ENCODE measurements at regions not wholly inside any gene's neighbourhood (a gene's known extent, or its start where the extent isn't known, plus 50 kb on each side); places are given as distances from the start of the nearest gene placed in this dataset.

DNA sequence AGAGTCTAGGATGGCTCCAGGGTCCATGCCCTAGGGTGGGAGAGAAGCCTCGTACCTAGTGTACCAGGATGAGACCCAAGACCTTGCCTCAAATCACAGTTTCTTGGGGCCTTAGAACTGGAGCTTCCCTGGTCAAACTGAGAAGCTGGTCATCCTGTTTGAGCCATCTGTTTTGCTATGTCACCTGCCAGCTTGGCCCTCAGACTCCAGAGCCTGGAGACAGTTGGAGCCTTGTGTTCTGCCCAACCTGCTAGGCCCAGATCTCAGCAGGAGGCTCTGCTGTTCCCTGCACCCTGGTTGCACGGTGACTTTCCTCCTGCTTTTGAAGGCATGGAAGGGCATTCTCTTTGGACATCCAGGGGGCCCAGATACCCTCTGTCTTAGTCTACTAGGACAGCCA lies 206.3 kb upstream of the ATP6AP2 start:
- no peaks in the 10 kb centered on the region for H3K9me3 Mint-ChIP-seq
- no peaks in the 10 kb centered on the region for H3K4me1 ChIP-seq (ENCODE audit: control insufficient read depth, insufficient read depth, low read length)
- H3K9me3 ChIP-seq (ENCODE audit: control insufficient read depth, insufficient read depth, low read length): no peaks in the 10 kb centered on the region
- peaks cover 4 to 6% of the 10 kb centered on the region in 2 donors for H3K27me3 Mint-ChIP-seq (ENCODE audit: low read depth in 2 of 2)
- H3K4me1 Mint-ChIP-seq: no peaks in the 10 kb centered on the region
- intact Hi-C loops (cut with micrococcal nuclease): no loop called here
- no peak for TF ChIP-seq CTCF (IDR thresholded peaks at IDR 0.05)
- H3K4me3 ChIP-seq (ENCODE audit: low read length): no peak overlapping the region
- no peaks in the 10 kb centered on the region for H3K36me3 Mint-ChIP-seq
- 88% methylated on average over 2 of the region's 2 CpGs for WGBS (ENCODE audit: insufficient coverage)
- H3K36me3 ChIP-seq (ENCODE audit: control insufficient read depth, insufficient read depth, low read length): no peaks in the 10 kb centered on the region
- DNase-seq (no peak), ATAC-seq (no peak)
- H3K4me3 Mint-ChIP-seq: no peak overlapping the region
- no peak overlapping the region for H3K27ac Mint-ChIP-seq
- no peak overlapping the region for H3K27ac ChIP-seq (ENCODE audit: low read length)
- H3K27me3 ChIP-seq (ENCODE audit: control insufficient read depth, insufficient read depth, low read length): no peaks in the 10 kb centered on the region

DNA sequence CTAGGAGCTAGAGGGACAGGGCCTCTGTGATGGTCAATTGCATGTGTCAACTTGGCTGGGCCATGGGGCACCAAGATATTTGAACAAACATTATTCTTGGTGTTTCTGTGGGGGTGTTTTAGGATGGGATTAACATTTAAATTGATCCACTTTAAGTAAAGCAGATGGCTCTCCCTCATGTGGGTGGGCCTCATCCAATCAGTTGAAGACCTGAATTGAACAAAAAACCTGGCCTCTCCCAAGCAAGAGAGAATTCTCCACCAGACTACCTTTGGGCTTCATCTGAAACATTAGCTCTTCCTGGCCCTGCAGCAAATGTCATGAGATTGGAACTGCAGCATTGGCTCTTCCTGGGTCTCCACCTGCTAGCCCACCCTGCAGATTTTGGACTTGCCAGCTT lies 207.1 kb upstream of the ATP6AP2 start:
- no peak overlapping the region for H3K4me3 ChIP-seq (ENCODE audit: low read length)

GRCh38 chrX:40373025-40373424 lies 207.7 kb upstream of the ATP6AP2 start:
- Mint-ChIP-seq H3K27ac (no peak overlapping the region), H3K27me3 (ENCODE audit: low read depth in 2 of 2) (no peaks in the 10 kb centered on the region), H3K9me3 (no peaks in the 10 kb centered on the region), H3K36me3 (no peaks in the 10 kb centered on the region), H3K4me1 (no peaks in the 10 kb centered on the region), H3K4me3 (no peak overlapping the region)
- Histone ChIP-seq H3K9me3 (ENCODE audit: control insufficient read depth, insufficient read depth, low read length) (no peaks in the 10 kb centered on the region), H3K27me3 (ENCODE audit: control insufficient read depth, insufficient read depth, low read length) (no peaks in the 10 kb centered on the region), H3K36me3 (ENCODE audit: control insufficient read depth, insufficient read depth, low read length) (no peaks in the 10 kb centered on the region), H3K4me1 (ENCODE audit: control insufficient read depth, insufficient read depth, low read length) (no peaks in the 10 kb centered on the region), H3K4me3 (ENCODE audit: low read length) (no peak overlapping the region), H3K27ac (ENCODE audit: low read length) (no peak overlapping the region)
- ATAC-seq: no peak
- WGBS (ENCODE audit: insufficient coverage): 92% methylated on average over 2 of the region's 4 CpGs
- TF ChIP-seq CTCF (IDR thresholded peaks at IDR 0.05): no peak
- no peak for DNase-seq
- intact Hi-C loops (cut with micrococcal nuclease): no loop called here

More for the DNA sequence above, 207.1 kb upstream of the ATP6AP2 start:
- ATAC-seq: no peak
- no peaks in the 10 kb centered on the region for H3K9me3 Mint-ChIP-seq
- H3K36me3 Mint-ChIP-seq: no peaks in the 10 kb centered on the region
- no peak for DNase-seq
- Histone ChIP-seq H3K36me3 (ENCODE audit: control insufficient read depth, insufficient read depth, low read length) (no peaks in the 10 kb centered on the region), H3K9me3 (ENCODE audit: control insufficient read depth, insufficient read depth, low read length) (no peaks in the 10 kb centered on the region), H3K27me3 (ENCODE audit: control insufficient read depth, insufficient read depth, low read length) (no peaks in the 10 kb centered on the region), H3K27ac (ENCODE audit: low read length) (no peak overlapping the region), H3K4me1 (ENCODE audit: control insufficient read depth, insufficient read depth, low read length) (no peaks in the 10 kb centered on the region)
- H3K27me3 Mint-ChIP-seq (ENCODE audit: low read depth in 2 of 2): peaks cover 0 to 1% of the 10 kb centered on the region in 2 donors
- H3K4me3 Mint-ChIP-seq: no peak overlapping the region
- intact Hi-C loops (cut with micrococcal nuclease): no loop called here
- no peak for TF ChIP-seq CTCF (IDR thresholded peaks at IDR 0.05)
- H3K27ac Mint-ChIP-seq: no peak overlapping the region
- no peaks in the 10 kb centered on the region for H3K4me1 Mint-ChIP-seq

DNA sequence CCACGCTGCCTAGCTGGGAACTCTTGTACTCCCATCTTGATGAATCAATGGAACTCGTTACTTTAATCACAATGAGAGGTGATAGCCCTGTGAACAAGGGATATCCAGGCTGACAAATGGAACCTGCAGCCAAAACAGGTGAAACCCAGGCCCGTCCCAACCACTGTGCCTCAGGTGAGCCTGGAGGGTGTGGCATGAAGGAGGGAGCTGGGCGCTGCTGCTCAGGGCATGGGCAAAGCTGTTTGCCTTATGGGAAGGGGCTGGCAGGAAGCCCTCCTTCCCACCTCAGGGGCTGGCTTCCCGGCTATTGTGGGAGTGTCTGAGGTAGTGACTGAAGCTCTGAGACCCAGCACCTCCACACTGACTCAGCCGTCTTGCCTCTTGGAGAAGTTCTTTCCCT lies 209.4 kb upstream of the ATP6AP2 start:
- Histone ChIP-seq H3K4me3 (ENCODE audit: low read length) (no peak overlapping the region), H3K27me3 (ENCODE audit: control insufficient read depth, insufficient read depth, low read length) (no peaks in the 10 kb centered on the region), H3K9me3 (ENCODE audit: control insufficient read depth, insufficient read depth, low read length) (no peaks in the 10 kb centered on the region), H3K36me3 (ENCODE audit: control insufficient read depth, insufficient read depth, low read length) (no peaks in the 10 kb centered on the region), H3K4me1 (ENCODE audit: control insufficient read depth, insufficient read depth, low read length) (no peaks in the 10 kb centered on the region), H3K27ac (ENCODE audit: low read length) (no peak overlapping the region)
- H3K27ac Mint-ChIP-seq: no peak overlapping the region
- H3K4me3 Mint-ChIP-seq: no peak overlapping the region
- no peak for TF ChIP-seq CTCF (IDR thresholded peaks at IDR 0.05)
- H3K9me3 Mint-ChIP-seq: no peaks in the 10 kb centered on the region
- H3K4me1 Mint-ChIP-seq: no peaks in the 10 kb centered on the region
- H3K36me3 Mint-ChIP-seq: no peaks in the 10 kb centered on the region
- H3K27me3 Mint-ChIP-seq (ENCODE audit: low read depth in 2 of 2): peaks cover 0 to 1% of the 10 kb centered on the region in 2 donors
- DNase-seq (no peak), ATAC-seq (no peak)
- 83% methylated on average over 3 of the region's 6 CpGs for whole genome bisulfite sequencing (ENCODE audit: insufficient coverage)
- intact Hi-C loops (cut with micrococcal nuclease): no loop called here

All from natural killer cell (primary cell).